SK-N-SH (cell line): ENCODE measurements at regions not wholly inside any gene's neighbourhood (a gene's known extent, or its start where the extent isn't known, plus 50 kb on each side); places are given as distances from the start of the nearest gene placed in this dataset.

Experiments used
- CTCF ChIA-PET: fragments of 300-600, 350-600 bp; formaldehyde crosslinking; extraction: SDS; loops from one replicate; lab custom pipeline; 2021; lab: Yijun Ruan, JAX
- POLR2A ChIA-PET: fragments of 350-600 bp; sonication (Branson Sonifier 250); formaldehyde crosslinking; extraction: SDS; loops from one replicate; lab custom pipeline; 2020; ENCODE audit warnings: antibody characterized with exemption, inconsistent platforms; lab: Yijun Ruan, JAX
- DNase-seq: peaks from one replicate; pipeline ENCODE4 v3.0.0; 2012
- H2AFZ ChIP-seq: fragments of 200-600 bp; sonication (generic); 2 replicates; pipeline ENCODE4 v1.8.1; 2016; ENCODE audit warnings: antibody characterized with exemption, mild to moderate bottlenecking, low read depth
- H3F3A ChIP-seq: fragments of 200-600 bp; sonication (generic); replicated peaks from 2 replicates; pipeline ENCODE3; 2016; ENCODE audit warnings: antibody characterized with exemption, mild to moderate bottlenecking; ENCODE audit not compliant: insufficient read depth
- H3K27ac ChIP-seq, 2 experiments: fragments of 200-500 bp in 1 of 2; fragments of 200-600 bp in 1 of 2; sonication (Bioruptor generic) in 1 of 2; sonication (generic), shearing (Covaris generic) in 1 of 2; 2 replicates each; pipeline versions ENCODE4 v1.5.1 to v1.6.1; 2014 to 2016; ENCODE audit warnings: low read depth in 2 of 2, inconsistent platforms in 1 of 2, low read length in 1 of 2, mild to moderate bottlenecking in 1 of 2, mixed read lengths in 1 of 2
- H3K27me3 ChIP-seq: fragments of 200-600 bp; sonication (generic), shearing (Covaris generic); 2 replicates; pipeline ENCODE4 v1.6.1; 2016; ENCODE audit warnings: mixed run types; ENCODE audit not compliant: insufficient read depth
- H3K36me3 ChIP-seq, 2 experiments: fragments of 200-500 bp in 1 of 2; fragments of 200-600 bp in 1 of 2; sonication (Bioruptor generic) in 1 of 2; sonication (generic) in 1 of 2; replicated peaks in 1 of 2; 2 replicates each; pipeline versions ENCODE3 to v1.5.1; 2014 to 2016; ENCODE audit warnings: low read length in 1 of 2, mild to moderate bottlenecking in 1 of 2; ENCODE audit not compliant: insufficient read depth in 2 of 2, control insufficient read depth in 1 of 2
- H3K4me1 ChIP-seq, 2 experiments: fragments of 200-500 bp in 1 of 2; fragments of 200-600 bp in 1 of 2; sonication (Bioruptor generic) in 1 of 2; sonication (generic), shearing (Covaris generic) in 1 of 2; 2 replicates each; pipeline versions ENCODE4 v1.5.1 to v1.6.1; 2014 to 2016; ENCODE audit warnings: low read depth in 1 of 2, low read length in 1 of 2, mixed run types in 1 of 2; ENCODE audit not compliant: insufficient read depth in 2 of 2, control insufficient read depth in 1 of 2
- H3K4me2 ChIP-seq: fragments of 200-600 bp; sonication (generic), shearing (Covaris generic); 2 replicates; pipeline ENCODE4 v1.6.1; 2017; ENCODE audit warnings: mixed run types
- H3K4me3 ChIP-seq, 2 experiments: fragments of 200-500 bp in 1 of 2; fragments of 200-600 bp in 1 of 2; sonication (Bioruptor generic) in 1 of 2; sonication (generic), shearing (Covaris generic) in 1 of 2; 2 replicates each; pipeline versions ENCODE4 v1.5.1 to v1.8.1; 2014 to 2016; ENCODE audit warnings: low read depth in 2 of 2, inconsistent platforms in 1 of 2, low read length in 1 of 2, mild to moderate bottlenecking in 1 of 2, mixed read lengths in 1 of 2, moderate library complexity in 1 of 2
- H3K79me2 ChIP-seq: fragments of 200-600 bp; sonication (generic); 2 replicates; pipeline ENCODE4 v1.8.1; 2017; ENCODE audit warnings: mild to moderate bottlenecking; ENCODE audit not compliant: insufficient read depth
- H3K9ac ChIP-seq: fragments of 200-600 bp; sonication (generic); 2 replicates; pipeline ENCODE4 v1.6.1; 2017; ENCODE audit warnings: mixed run types
- H3K9me2 ChIP-seq: fragments of 200-600 bp; sonication (generic); 2 replicates; pipeline ENCODE4 v1.6.1; 2017; ENCODE audit warnings: mixed run types
- H3K9me3 ChIP-seq: fragments of 200-600 bp; sonication (generic); 2 replicates; pipeline ENCODE4 v1.6.1; 2017; ENCODE audit warnings: mixed run types, mild to moderate bottlenecking, moderate library complexity
- H4K20me1 ChIP-seq: fragments of 200-600 bp; sonication (generic); 2 replicates; pipeline ENCODE4 v1.6.1; 2017; ENCODE audit warnings: mild to moderate bottlenecking, mixed run types; ENCODE audit not compliant: insufficient read depth
- CHD2 ChIP-seq: fragments of 150-350 bp; IDR thresholded peaks from 2 replicates; pipeline ENCODE4 v1.6.1; 2018; ENCODE audit warnings: low read length; ENCODE audit not compliant: partially characterized antibody
- ELF1 ChIP-seq: IDR thresholded peaks from 2 replicates; pipeline ENCODE4 v1.4.0; 2012
- EP300 ChIP-seq, 2 experiments: IDR thresholded peaks; 2 replicates each; pipeline versions ENCODE4 v1.4.0 to v1.6.1; 2012; ENCODE audit warnings: borderline replicate concordance in 1 of 2, low read depth in 1 of 2, low read length in 1 of 2
- GATA2 ChIP-seq: sonication (generic); formaldehyde crosslinking; IDR thresholded peaks from 2 replicates; pipeline ENCODE4 v1.5.0; 2020; ENCODE audit warnings: mild to moderate bottlenecking, missing genetic modification reagents
- NRF1 ChIP-seq: IDR thresholded peaks from 2 replicates; pipeline ENCODE4 v1.6.1; 2012; ENCODE audit warnings: low read depth, mild to moderate bottlenecking, low read length
- POLR2AphosphoS5 ChIP-seq: IDR thresholded peaks from 2 replicates; pipeline ENCODE4 v1.6.1; 2012; ENCODE audit warnings: low read depth, low read length
- RAD21 ChIP-seq: IDR thresholded peaks from 2 replicates; pipeline ENCODE4 v1.6.1; 2012; ENCODE audit warnings: mild to moderate bottlenecking, low read length
- RCOR1 ChIP-seq: fragments of 150-350 bp; IDR thresholded peaks from 2 replicates; pipeline ENCODE4 v1.6.1; 2017; ENCODE audit warnings: antibody characterized with exemption, low read length
- RXRA ChIP-seq: IDR thresholded peaks from 2 replicates; pipeline ENCODE4 v1.4.0; 2012; ENCODE audit warnings: low read depth, mild to moderate bottlenecking, borderline replicate concordance
- TAF1 ChIP-seq: IDR thresholded peaks from 2 replicates; pipeline ENCODE4 v1.6.1; 2012; ENCODE audit warnings: low read depth, mild to moderate bottlenecking, low read length, moderate library complexity, borderline replicate concordance
- TCF12 ChIP-seq: IDR thresholded peaks from 2 replicates; pipeline ENCODE4 v1.4.0; 2012
- WGBS: methylation state at CpG from one replicate; pipeline ENCODE4 v1.1.6; 2017; ENCODE audit warnings: low lambda C conversion rate; 5-methylcytosine and 5-hydroxymethylcytosine counted together
- TF ChIP-seq, protein P1 (sequence below): IDR thresholded peaks from 2 replicates; pipeline ENCODE4 v1.4.0; 2012; ENCODE audit warnings: low read depth, borderline replicate concordance

DNA sequence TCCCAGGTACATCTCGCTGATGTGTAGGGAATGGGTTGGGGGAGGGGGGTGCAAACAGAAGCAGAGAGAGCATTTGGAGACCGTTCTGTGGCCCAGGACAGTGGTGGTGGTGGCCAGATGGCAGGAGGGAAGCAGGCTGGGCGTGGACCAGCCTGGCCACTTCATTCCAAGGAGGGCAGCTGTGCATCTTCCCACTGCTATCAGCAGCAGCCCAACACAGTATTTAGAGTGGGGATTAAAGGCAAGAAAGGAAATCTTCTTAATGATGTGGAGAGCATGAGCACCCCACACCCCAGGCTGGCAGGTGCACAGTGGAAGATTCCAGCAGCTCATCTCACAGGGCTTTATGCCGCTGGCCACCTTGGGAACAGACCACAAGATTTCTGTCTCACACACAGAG, 198.7 kb downstream of the NPHP4 start:
- no peak overlapping the region for H3K9ac ChIP-seq
- TF ChIP-seq NRF1 (no peak), TAF1 (no peak), TCF12 (no peak), GATA2 (CRISPR knock-in tag) (no peak), RAD21 (no peak), EP300 (IDR thresholded peaks at IDR 0.05; ENCODE audit: borderline replicate concordance in 1 of 2, low read depth in 1 of 2, low read length in 1 of 2) (no peak)
- H3K4me2 ChIP-seq: no peak overlapping the region
- H3K36me3 ChIP-seq: no peaks in the 10 kb centered on the region
- H3K27me3 ChIP-seq: no peaks in the 10 kb centered on the region
- 19% methylated on average over 3 of the region's 4 CpGs for WGBS
- no peaks in the 10 kb centered on the region for H4K20me1 ChIP-seq
- no peaks in the 10 kb centered on the region for H3K79me2 ChIP-seq
- H3K4me3 ChIP-seq: no peak overlapping the region
- peaks cover 0 to 9% of the 10 kb centered on the region in 2 experiments; a peak in 1 of 4 replicates for H3K4me1 ChIP-seq
- CTCF ChIA-PET: no interaction called here
- no peak overlapping the region for H2AFZ ChIP-seq
- H3F3A ChIP-seq: no peaks in the 10 kb centered on the region
- no peaks in the 10 kb centered on the region for H3K9me2 ChIP-seq
- no peak for DNase-seq
- POLR2A ChIA-PET: no interaction called here
- H3K27ac ChIP-seq: no peak overlapping the region
- H3K9me3 ChIP-seq: no peaks in the 10 kb centered on the region

DNA sequence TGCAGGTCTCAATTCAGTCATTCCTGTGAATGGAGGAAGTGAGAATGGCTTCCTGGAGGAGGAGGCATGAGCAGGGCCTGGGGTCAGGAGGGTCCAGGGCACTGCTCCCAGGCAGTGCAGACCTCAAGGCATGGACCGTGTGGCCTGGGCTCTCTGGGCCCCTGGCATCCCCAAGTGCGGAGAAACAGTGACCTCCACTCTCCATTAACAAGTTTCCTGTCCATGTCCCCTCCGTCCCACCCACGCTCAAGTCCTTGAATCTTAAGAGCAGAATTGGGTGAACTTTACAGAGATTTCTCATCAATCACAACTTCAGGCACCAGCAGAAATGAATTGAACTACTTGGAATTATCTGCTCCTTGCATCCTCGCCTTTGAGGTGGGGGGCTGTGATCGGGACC, 211.1 kb downstream of the NPHP4 start:
- no peaks in the 10 kb centered on the region for H3K79me2 ChIP-seq
- DNase-seq: no peak
- no peak overlapping the region for H3K9ac ChIP-seq
- no peak overlapping the region for H2AFZ ChIP-seq
- no peaks in the 10 kb centered on the region for H3K9me2 ChIP-seq
- H4K20me1 ChIP-seq: no peaks in the 10 kb centered on the region
- 39% methylated on average over 6 of the region's 6 CpGs for WGBS
- ChIA-PET CTCF (no interaction called here), POLR2A (no interaction called here)
- H3K4me2 ChIP-seq: no peak overlapping the region
- TF ChIP-seq POLR2AphosphoS5: no peak
- TF ChIP-seq TAF1: no peak
- TF ChIP-seq CHD2: no peak
- TF ChIP-seq, protein P1, sequence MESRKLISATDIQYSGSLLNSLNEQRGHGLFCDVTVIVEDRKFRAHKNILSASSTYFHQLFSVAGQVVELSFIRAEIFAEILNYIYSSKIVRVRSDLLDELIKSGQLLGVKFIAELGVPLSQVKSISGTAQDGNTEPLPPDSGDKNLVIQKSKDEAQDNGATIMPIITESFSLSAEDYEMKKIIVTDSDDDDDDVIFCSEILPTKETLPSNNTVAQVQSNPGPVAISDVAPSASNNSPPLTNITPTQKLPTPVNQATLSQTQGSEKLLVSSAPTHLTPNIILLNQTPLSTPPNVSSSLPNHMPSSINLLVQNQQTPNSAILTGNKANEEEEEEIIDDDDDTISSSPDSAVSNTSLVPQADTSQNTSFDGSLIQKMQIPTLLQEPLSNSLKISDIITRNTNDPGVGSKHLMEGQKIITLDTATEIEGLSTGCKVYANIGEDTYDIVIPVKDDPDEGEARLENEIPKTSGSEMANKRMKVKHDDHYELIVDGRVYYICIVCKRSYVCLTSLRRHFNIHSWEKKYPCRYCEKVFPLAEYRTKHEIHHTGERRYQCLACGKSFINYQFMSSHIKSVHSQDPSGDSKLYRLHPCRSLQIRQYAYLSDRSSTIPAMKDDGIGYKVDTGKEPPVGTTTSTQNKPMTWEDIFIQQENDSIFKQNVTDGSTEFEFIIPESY: no peak
- TF ChIP-seq RXRA: no peak
- TF ChIP-seq ELF1: no peak
- TF ChIP-seq RCOR1: no peak
- H3K27me3 ChIP-seq: no peaks in the 10 kb centered on the region
- no peaks in the 10 kb centered on the region for H3K9me3 ChIP-seq
- no peaks in the 10 kb centered on the region for H3F3A ChIP-seq
- no peak overlapping the region for H3K4me3 ChIP-seq
- H3K36me3 ChIP-seq: no peaks in the 10 kb centered on the region
- peaks cover 0 to 11% of the 10 kb centered on the region in 2 experiments; a peak in 1 of 4 replicates for H3K4me1 ChIP-seq
- H3K27ac ChIP-seq: no peak overlapping the region
